AG04450 (cell line): ENCODE measurements at regions not wholly inside any gene's neighbourhood (a gene's known extent, or its start where the extent isn't known, plus 50 kb on each side); places are given as distances from the start of the nearest gene placed in this dataset.

ENCODE experiments used
- CTCF ChIA-PET: fragments of 300-600, 350-600 bp; formaldehyde crosslinking; extraction: SDS; loops from one replicate; lab custom pipeline; 2022; ENCODE audit warnings: antibody characterized with exemption, inconsistent platforms; lab: Charles Lee
- POLR2A ChIA-PET: fragments of 350-600 bp; formaldehyde crosslinking; extraction: SDS; loops from one replicate; lab custom pipeline; 2021; ENCODE audit warnings: antibody characterized with exemption, inconsistent platforms; lab: Yijun Ruan, JAX
- DNase-seq: peaks from one replicate; pipeline ENCODE4 v3.0.0-alpha.2; 2011; ENCODE audit warnings: low read depth, low spot score
- H3K27ac ChIP-seq: one replicate; pipeline ENCODE4 v1.5.1; 2012; ENCODE audit warnings: low read depth, low read length, control low read depth
- H3K27me3 ChIP-seq: one replicate; pipeline ENCODE4 v1.6.0; 2012; ENCODE audit warnings: low read length; ENCODE audit not compliant: control insufficient read depth, insufficient read depth
- H3K4me3 ChIP-seq: 2 replicates; pipeline ENCODE4 v1.5.1; 2011; ENCODE audit warnings: mild to moderate bottlenecking, low read depth, low read length, control low read depth
- H3K9me3 ChIP-seq: 2 replicates; pipeline ENCODE4 v1.5.1; 2012; ENCODE audit warnings: low read length; ENCODE audit not compliant: control insufficient read depth, insufficient read depth
- CTCF ChIP-seq: IDR thresholded peaks from 2 replicates; pipeline ENCODE4 v1.5.1; 2011; ENCODE audit warnings: low read depth, low read length, control low read depth, inconsistent platforms

- TF ChIP-seq CTCF: no peak
- no peak overlapping the region for H3K4me3 ChIP-seq
- H3K27ac ChIP-seq: no peak overlapping the region
- peaks cover 71% of the 10 kb centered on the region for H3K9me3 ChIP-seq
- CTCF ChIA-PET: no interaction called here
- POLR2A ChIA-PET: no interaction called here
- DNase-seq: no peak
- no peaks in the 10 kb centered on the region for H3K27me3 ChIP-seq
These were observed 150.0 kb upstream of the ALKAL2 start for GRCh38 chr2:437756-438393.

- peaks cover 66% of the 10 kb centered on the region for H3K9me3 ChIP-seq
- H3K27ac ChIP-seq: no peak overlapping the region
- POLR2A ChIA-PET: no interaction called here
- H3K27me3 ChIP-seq: no peaks in the 10 kb centered on the region
- CTCF ChIA-PET: interaction anchor here (0.5 kb wide), 1 partner anchor 1460 kb away, joined by 4 read pairs; no protein-coding TSS in a partner anchor
- DNase-seq: no peak
- no peak overlapping the region for H3K4me3 ChIP-seq
- no peak for TF ChIP-seq CTCF
These were observed 149.3 kb upstream of the ALKAL2 start for GRCh38 chr2:437180-437579.

GRCh38 chr2:436205-436604 lies 148.3 kb upstream of the ALKAL2 start:
- POLR2A ChIA-PET: no interaction called here
- DNase-seq: no peak
- TF ChIP-seq CTCF: no peak
- Histone ChIP-seq H3K27me3 (no peaks in the 10 kb centered on the region), H3K4me3 (no peak overlapping the region), H3K9me3 (peaks cover 56% of the 10 kb centered on the region), H3K27ac (no peak overlapping the region)
- CTCF ChIA-PET: interaction anchor here (0.7 kb wide), 1 partner anchor 19 kb away, joined by 3 read pairs; no protein-coding TSS in a partner anchor

- no peak for DNase-seq
- no peaks in the 10 kb centered on the region for H3K27me3 ChIP-seq
- H3K27ac ChIP-seq: no peak overlapping the region
- ChIA-PET CTCF (no interaction called here), POLR2A (no interaction called here)
- H3K4me3 ChIP-seq: no peak overlapping the region
- no peak for TF ChIP-seq CTCF
- H3K9me3 ChIP-seq: peaks cover 52% of the 10 kb centered on the region
These were observed 146.7 kb upstream of the ALKAL2 start for GRCh38 chr2:434625-435024.

- no peak for TF ChIP-seq CTCF
- Histone ChIP-seq H3K4me3 (no peak overlapping the region), H3K27me3 (no peaks in the 10 kb centered on the region), H3K27ac (no peak overlapping the region), H3K9me3 (peaks cover 55% of the 10 kb centered on the region)
- DNase-seq: no peak
- CTCF ChIA-PET: no interaction called here
- POLR2A ChIA-PET: no interaction called here
These were observed 145.3 kb upstream of the ALKAL2 start for GRCh38 chr2:433216-433615.
